Thoracic aorta (tissue), 2 donors: ENCODE measurements at regions not wholly inside any gene's neighbourhood (a gene's known extent, or its start where the extent isn't known, plus 50 kb on each side); places are given as distances from the start of the nearest gene placed in this dataset.
A peak's percentile ranks its signal among the peaks of the same experiment; 100 is the strongest.

Experiments used
- ATAC-seq: fragments of 150-250 bp; one replicate; pipeline ENCODE4 v1.8.0; 2017; ENCODE audit warnings: low read depth; ENCODE audit not compliant: insufficient number of reproducible peaks, low FRiP score
- DNase-seq: peaks from one replicate; pipeline ENCODE4 v3.0.0-alpha.2; 2020; ENCODE audit warnings: low spot score
- H3K27ac ChIP-seq, 2 donors: fragments of 200-600 bp; sonication (generic); 1 replicate in 1 of 2; 2 replicates in 1 of 2; pipeline ENCODE4 v1.5.1; 2016; ENCODE audit warnings: mild to moderate bottlenecking in 2 of 2, moderate library complexity in 2 of 2
- H3K27me3 ChIP-seq: fragments of 200-600 bp; sonication (generic); replicated peaks from 2 replicates; pipeline ENCODE4 v1.6.0; 2016; ENCODE audit warnings: mild to moderate bottlenecking; ENCODE audit not compliant: insufficient read depth
- H3K36me3 ChIP-seq: fragments of 200-600 bp; sonication (generic); one replicate; pipeline ENCODE4 v1.5.1; 2016
- H3K4me1 ChIP-seq, 2 donors: fragments of 200-600 bp; sonication (generic); 1 replicate in 1 of 2; 2 replicates in 1 of 2; pipeline versions ENCODE4 v1.5.1 to v1.6.0; 2016; ENCODE audit warnings: low read depth in 2 of 2, mild to moderate bottlenecking in 1 of 2; ENCODE audit not compliant: control insufficient read depth in 1 of 2
- H3K4me3 ChIP-seq: fragments of 200-600 bp; sonication (generic); 2 replicates; pipeline ENCODE4 v1.5.1; 2016; ENCODE audit warnings: mild to moderate bottlenecking
- H3K9me3 ChIP-seq: fragments of 200-600 bp; sonication (generic); 2 replicates; pipeline ENCODE4 v1.5.1; 2016
- CTCF ChIP-seq: fragments of 200-600 bp; sonication (generic); IDR thresholded peaks from one replicate; pipeline ENCODE4 v1.5.1; 2019; ENCODE audit warnings: antibody characterized with exemption

GRCh38 chrX:120794525-120794975 is 81.1 kb downstream of the CT47B1 start:
- Histone ChIP-seq H3K9me3 (no peaks in the 10 kb centered on the region), H3K4me1 (peaks cover 0 to 13% of the 10 kb centered on the region in 2 donors), H3K4me3 (no peak overlapping the region), H3K27ac (no peak overlapping the region), H3K36me3 (no peaks in the 10 kb centered on the region), H3K27me3 (no peaks in the 10 kb centered on the region)
- TF ChIP-seq CTCF, result no peak
- ATAC-seq (no peak), DNase-seq (no peak)

GRCh38 chrX:120793098-120793497 is 82.6 kb downstream of the CT47B1 start:
- Histone ChIP-seq H3K27me3 (no peaks in the 10 kb centered on the region), H3K4me1 (peaks cover 0 to 13% of the 10 kb centered on the region in 2 donors), H3K27ac (no peak overlapping the region), H3K36me3 (no peaks in the 10 kb centered on the region), H3K4me3 (no peak overlapping the region), H3K9me3 (no peaks in the 10 kb centered on the region)
- no peak for TF ChIP-seq CTCF
- no peak for DNase-seq
- no peak for ATAC-seq

GRCh38 chrX:120791013-120791643 is 84.5 kb downstream of the CT47B1 start:
- DNase-seq (peak; percentile 13), ATAC-seq (no peak)
- TF ChIP-seq CTCF, result no peak
- Histone ChIP-seq H3K27ac (no peak overlapping the region), H3K4me3 (no peak overlapping the region), H3K27me3 (no peaks in the 10 kb centered on the region), H3K36me3 (no peaks in the 10 kb centered on the region), H3K9me3 (no peaks in the 10 kb centered on the region), H3K4me1 (peaks cover 0 to 13% of the 10 kb centered on the region in 2 donors)

GRCh38 chrX:120790552-120790951 is 85.1 kb downstream of the CT47B1 start:
- no peak for DNase-seq
- no peak for TF ChIP-seq CTCF
- H3K27me3 ChIP-seq, result no peaks in the 10 kb centered on the region
- peaks cover 0 to 13% of the 10 kb centered on the region in 2 donors for H3K4me1 ChIP-seq
- no peaks in the 10 kb centered on the region for H3K9me3 ChIP-seq
- H3K4me3 ChIP-seq, result peak overlapping the region; percentile 9
- H3K36me3 ChIP-seq, result no peaks in the 10 kb centered on the region
- no peak for ATAC-seq
- H3K27ac ChIP-seq, result no peak overlapping the region

GRCh38 chrX:120790118-120790517 is 85.5 kb downstream of the CT47B1 start:
- no peaks in the 10 kb centered on the region for H3K36me3 ChIP-seq
- H3K4me3 ChIP-seq, result no peak overlapping the region
- H3K9me3 ChIP-seq, result no peaks in the 10 kb centered on the region
- DNase-seq (no peak), ATAC-seq (no peak)
- H3K27ac ChIP-seq, result no peak overlapping the region
- TF ChIP-seq CTCF, result peak; percentile 58
- H3K27me3 ChIP-seq, result no peaks in the 10 kb centered on the region
- H3K4me1 ChIP-seq, result peaks cover 0 to 13% of the 10 kb centered on the region in 2 donors
